ENCODE measurements at regions not wholly inside any gene's neighbourhood (a gene's known extent, or its start where the extent isn't known, plus 50 kb on each side); places are given as distances from the start of the nearest gene placed in this dataset.

DNA sequence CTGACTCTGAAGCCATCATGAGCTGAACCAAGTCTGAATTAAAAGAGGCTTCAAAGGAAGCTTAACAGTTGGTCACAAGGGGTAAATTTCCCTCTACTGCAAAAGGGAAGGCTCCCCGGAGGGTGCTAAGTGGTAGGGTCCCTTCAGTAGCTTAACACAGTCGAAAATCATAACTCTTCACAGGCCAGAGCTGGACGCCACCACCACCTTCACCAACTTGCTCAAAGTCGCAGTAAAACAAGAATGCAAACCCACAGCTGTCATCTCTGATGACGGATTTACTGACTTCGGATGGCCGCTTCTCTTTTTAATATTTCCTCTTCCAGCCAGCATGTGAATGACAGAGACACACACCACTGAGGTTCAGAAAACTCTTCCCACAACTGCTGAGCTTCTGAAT is 144.7 kb upstream of the FBXL4 start:
- H3K4me3 ChIP-seq: no peak overlapping the region
- no peak for TF ChIP-seq POLR2AphosphoS5 (IDR thresholded peaks at IDR 0.05)
- TF ChIP-seq, protein P1, sequence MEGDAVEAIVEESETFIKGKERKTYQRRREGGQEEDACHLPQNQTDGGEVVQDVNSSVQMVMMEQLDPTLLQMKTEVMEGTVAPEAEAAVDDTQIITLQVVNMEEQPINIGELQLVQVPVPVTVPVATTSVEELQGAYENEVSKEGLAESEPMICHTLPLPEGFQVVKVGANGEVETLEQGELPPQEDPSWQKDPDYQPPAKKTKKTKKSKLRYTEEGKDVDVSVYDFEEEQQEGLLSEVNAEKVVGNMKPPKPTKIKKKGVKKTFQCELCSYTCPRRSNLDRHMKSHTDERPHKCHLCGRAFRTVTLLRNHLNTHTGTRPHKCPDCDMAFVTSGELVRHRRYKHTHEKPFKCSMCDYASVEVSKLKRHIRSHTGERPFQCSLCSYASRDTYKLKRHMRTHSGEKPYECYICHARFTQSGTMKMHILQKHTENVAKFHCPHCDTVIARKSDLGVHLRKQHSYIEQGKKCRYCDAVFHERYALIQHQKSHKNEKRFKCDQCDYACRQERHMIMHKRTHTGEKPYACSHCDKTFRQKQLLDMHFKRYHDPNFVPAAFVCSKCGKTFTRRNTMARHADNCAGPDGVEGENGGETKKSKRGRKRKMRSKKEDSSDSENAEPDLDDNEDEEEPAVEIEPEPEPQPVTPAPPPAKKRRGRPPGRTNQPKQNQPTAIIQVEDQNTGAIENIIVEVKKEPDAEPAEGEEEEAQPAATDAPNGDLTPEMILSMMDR (IDR thresholded peaks at IDR 0.05): no peak
- no peak for TF ChIP-seq EP300 (IDR thresholded peaks at IDR 0.05)
- no peak for TF ChIP-seq POLR2A (IDR thresholded peaks at IDR 0.05)
- 72 to 81% (median 74%) methylated on average over 7 of the region's 7 CpGs for WGBS, 5 donors
- no peaks in the 10 kb centered on the region for H3K9me3 ChIP-seq
- no peaks in the 10 kb centered on the region for H3K4me1 ChIP-seq
- no peaks in the 10 kb centered on the region for H3K36me3 ChIP-seq
- H3K27me3 ChIP-seq: peaks cover 0 to 18% (median 0%) of the 10 kb centered on the region in 3 donors
- no peak overlapping the region for H3K27ac ChIP-seq
- no peak for DNase-seq
- intact Hi-C loops (cut with DNase I; ENCODE audit: low total_unique reads): no loop called here

DNA sequence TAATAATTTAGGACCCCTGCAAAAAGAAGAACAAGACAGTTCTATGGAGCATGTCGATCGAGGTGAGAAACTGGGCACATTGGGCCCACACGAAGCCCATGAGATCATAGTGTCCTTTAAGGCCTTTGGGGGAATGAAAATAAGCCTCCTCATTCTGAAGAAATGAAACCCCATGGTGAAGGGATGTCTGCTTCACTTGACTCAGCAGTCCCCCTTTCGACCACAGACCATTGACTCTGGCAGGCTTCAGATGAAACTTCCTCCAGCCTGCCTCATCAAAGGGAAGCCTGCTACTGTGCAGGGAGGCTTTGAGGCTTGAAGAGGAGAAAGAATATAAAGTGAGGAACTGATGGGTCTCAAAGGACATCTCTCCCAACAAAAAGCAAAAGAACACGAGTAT is 144.2 kb upstream of the FBXL4 start:
- WGBS, 5 donors: 77 to 85% (median 84%) methylated on average over 5 of the region's 5 CpGs
- intact Hi-C loops (cut with DNase I; ENCODE audit: low total_unique reads): no loop called here

DNA sequence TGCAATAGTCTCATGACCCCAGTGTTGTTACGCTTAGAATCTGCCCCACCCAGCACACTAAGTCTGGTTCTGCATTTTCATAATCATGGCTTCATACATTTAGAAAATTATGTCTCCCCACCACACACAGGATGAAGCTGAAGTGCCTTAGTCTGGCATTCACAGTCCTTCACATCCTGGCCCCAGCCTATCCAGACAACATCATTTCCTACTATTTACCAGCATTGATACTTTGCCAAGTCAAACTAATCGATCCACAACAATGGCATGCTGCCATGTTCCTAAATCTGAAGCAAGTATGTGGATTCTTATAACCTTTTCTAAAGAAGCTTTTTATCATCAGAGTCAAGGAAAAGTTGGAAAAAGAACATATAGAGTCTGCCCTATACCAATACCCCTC is 132.4 kb upstream of the FBXL4 start:
- no peaks in the 10 kb centered on the region for H3K36me3 ChIP-seq
- peaks cover 0 to 4% (median 0%) of the 10 kb centered on the region in 3 donors for H3K27me3 ChIP-seq
- no peak for DNase-seq
- WGBS, 5 donors: 6 to 50% (median 32%) methylated on average over 1 to 2 of the region's 2 CpGs
- intact Hi-C loops (cut with DNase I; ENCODE audit: low total_unique reads): no loop called here
- no peak overlapping the region for H3K4me3 ChIP-seq
- H3K9me3 ChIP-seq: no peaks in the 10 kb centered on the region
- H3K4me1 ChIP-seq: no peaks in the 10 kb centered on the region
- TF ChIP-seq, protein P1 (IDR thresholded peaks at IDR 0.05): no peak
- no peak for TF ChIP-seq POLR2A (IDR thresholded peaks at IDR 0.05)
- TF ChIP-seq EP300 (IDR thresholded peaks at IDR 0.05): no peak
- TF ChIP-seq POLR2AphosphoS5 (IDR thresholded peaks at IDR 0.05): no peak
- no peak overlapping the region for H3K27ac ChIP-seq

More for the DNA sequence above, 144.2 kb upstream of the FBXL4 start:
- peaks cover 0 to 18% (median 0%) of the 10 kb centered on the region in 3 donors for H3K27me3 ChIP-seq
- H3K27ac ChIP-seq: no peak overlapping the region
- TF ChIP-seq POLR2AphosphoS5 (IDR thresholded peaks at IDR 0.05): no peak
- no peaks in the 10 kb centered on the region for H3K9me3 ChIP-seq
- H3K36me3 ChIP-seq: no peaks in the 10 kb centered on the region
- DNase-seq: no peak
- no peak overlapping the region for H3K4me3 ChIP-seq
- no peaks in the 10 kb centered on the region for H3K4me1 ChIP-seq

DNA sequence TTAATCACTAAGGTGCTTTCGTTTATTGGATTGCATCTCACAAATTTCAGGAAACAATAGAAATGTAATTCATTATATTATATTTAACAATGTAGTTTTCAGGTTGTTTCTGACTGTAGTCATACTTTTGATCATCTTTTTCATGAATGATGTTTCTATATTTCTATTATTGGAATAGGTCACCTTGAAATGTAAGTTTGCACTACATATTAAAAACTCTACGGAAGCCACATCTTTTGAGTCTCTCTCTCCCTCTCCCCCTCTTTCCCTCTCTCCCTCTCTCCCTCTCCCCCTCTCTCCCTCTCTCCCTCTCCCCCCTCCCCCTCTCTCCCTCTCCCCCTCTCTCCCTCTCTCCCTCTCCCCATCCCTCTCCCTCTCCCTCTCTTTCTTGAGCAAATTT is 131.3 kb upstream of the FBXL4 start:
- intact Hi-C loops (cut with DNase I; ENCODE audit: low total_unique reads): no loop called here
- peaks cover 0 to 4% (median 0%) of the 10 kb centered on the region in 3 donors for H3K27me3 ChIP-seq
- WGBS, 5 donors: 81 to 95% (median 86%) methylated on average over 2 of the region's 2 CpGs
- DNase-seq: no peak
- H3K36me3 ChIP-seq: no peaks in the 10 kb centered on the region
- H3K27ac ChIP-seq: no peak overlapping the region
- no peaks in the 10 kb centered on the region for H3K9me3 ChIP-seq
- H3K4me1 ChIP-seq: no peaks in the 10 kb centered on the region
- TF ChIP-seq POLR2AphosphoS5 (IDR thresholded peaks at IDR 0.05) (no peak), POLR2A (IDR thresholded peaks at IDR 0.05) (no peak), EP300 (IDR thresholded peaks at IDR 0.05) (no peak)
- TF ChIP-seq, protein P1 (IDR thresholded peaks at IDR 0.05): no peak
- no peak overlapping the region for H3K4me3 ChIP-seq

DNA sequence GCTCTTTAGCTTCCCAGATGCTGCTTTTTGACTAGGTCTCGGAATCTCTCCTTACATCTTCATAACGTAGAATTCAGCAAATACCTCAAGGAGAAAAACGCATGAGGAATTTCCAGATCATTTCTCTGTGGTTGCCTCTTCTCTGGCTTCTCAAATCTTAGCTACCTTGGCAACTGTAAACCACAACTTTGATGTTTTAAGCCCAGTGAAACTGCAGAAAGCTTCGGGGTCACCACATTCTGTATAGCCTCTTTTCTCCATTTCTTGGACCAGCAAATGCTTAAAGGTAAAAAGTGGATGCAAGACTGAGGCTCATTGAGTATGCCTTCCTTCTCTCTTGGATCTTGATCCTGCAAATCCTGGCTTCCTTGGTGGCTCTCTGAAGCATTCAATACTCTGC is 125.5 kb upstream of the FBXL4 start:
- DNase-seq: no peak
- H3K9me3 ChIP-seq: no peaks in the 10 kb centered on the region
- TF ChIP-seq, protein P1 (IDR thresholded peaks at IDR 0.05): no peak
- TF ChIP-seq EP300 (IDR thresholded peaks at IDR 0.05) (no peak), POLR2AphosphoS5 (IDR thresholded peaks at IDR 0.05) (no peak), POLR2A (IDR thresholded peaks at IDR 0.05) (no peak)
- H3K4me1 ChIP-seq: no peaks in the 10 kb centered on the region
- H3K36me3 ChIP-seq: no peaks in the 10 kb centered on the region
- no peak overlapping the region for H3K4me3 ChIP-seq
- intact Hi-C loops (cut with DNase I; ENCODE audit: low total_unique reads): no loop called here
- no peak overlapping the region for H3K27ac ChIP-seq
- WGBS, 5 donors: 78 to 90% (median 83%) methylated on average over 4 of the region's 4 CpGs
- H3K27me3 ChIP-seq: peaks cover 0 to 4% (median 0%) of the 10 kb centered on the region in 3 donors

All from stomach (tissue), 8 donors.